ENCODE measurements at regions not wholly inside any gene's neighbourhood (a gene's known extent, or its start where the extent isn't known, plus 50 kb on each side); places are given as distances from the start of the nearest gene placed in this dataset.

GRCh38 chr15:38672273-38672672, 107.7 kb upstream of the RASGRP1 start:
- no peak overlapping the region for H3K4me2 ChIP-seq (ENCODE audit: insufficient read depth, low read length)
- no peak for TF ChIP-seq CTCF (IDR thresholded peaks at IDR 0.05; ENCODE audit: extremely low read depth, low read depth, low read length)
- H4K20me1 ChIP-seq (ENCODE audit: insufficient read depth, low read length), result no peaks in the 10 kb centered on the region
- H3K9me3 ChIP-seq (ENCODE audit: low read depth, low read length), result no peaks in the 10 kb centered on the region
- no peak overlapping the region for H3K27ac ChIP-seq (ENCODE audit: low read depth, low read length)
- H3K4me1 ChIP-seq (ENCODE audit: insufficient read depth, low read length), result no peaks in the 10 kb centered on the region
- no peaks in the 10 kb centered on the region for H3K79me2 ChIP-seq (ENCODE audit: insufficient read depth, low read length)
- no peak overlapping the region for H2AFZ ChIP-seq (ENCODE audit: low read length)
- H3K36me3 ChIP-seq (ENCODE audit: insufficient read depth, low read length), result no peaks in the 10 kb centered on the region
- no peak overlapping the region for H3K4me3 ChIP-seq (ENCODE audit: insufficient read depth, low read length)
- H3K27me3 ChIP-seq (ENCODE audit: insufficient read depth, low read length), result peaks cover 40% of the 10 kb centered on the region
- DNase-seq (ENCODE audit: insufficient read length, low spot score, missing footprints), result no peak

- Histone ChIP-seq H2AFZ (ENCODE audit: low read length) (no peak overlapping the region), H3K27me3 (ENCODE audit: insufficient read depth, low read length) (peaks cover 41% of the 10 kb centered on the region), H4K20me1 (ENCODE audit: insufficient read depth, low read length) (no peaks in the 10 kb centered on the region), H3K27ac (ENCODE audit: low read depth, low read length) (no peak overlapping the region), H3K79me2 (ENCODE audit: insufficient read depth, low read length) (no peaks in the 10 kb centered on the region), H3K4me3 (ENCODE audit: insufficient read depth, low read length) (no peak overlapping the region), H3K4me2 (ENCODE audit: insufficient read depth, low read length) (no peak overlapping the region), H3K4me1 (ENCODE audit: insufficient read depth, low read length) (no peaks in the 10 kb centered on the region), H3K9me3 (ENCODE audit: low read depth, low read length) (no peaks in the 10 kb centered on the region), H3K36me3 (ENCODE audit: insufficient read depth, low read length) (no peaks in the 10 kb centered on the region)
- no peak for DNase-seq (ENCODE audit: insufficient read length, low spot score, missing footprints)
- no peak for TF ChIP-seq CTCF (IDR thresholded peaks at IDR 0.05; ENCODE audit: extremely low read depth, low read depth, low read length)
Observed at GRCh38 chr15:38672814-38673670, 108.4 kb upstream of the RASGRP1 start.

- Histone ChIP-seq H3K36me3 (ENCODE audit: insufficient read depth, low read length) (no peaks in the 10 kb centered on the region), H4K20me1 (ENCODE audit: insufficient read depth, low read length) (no peaks in the 10 kb centered on the region), H3K9me3 (ENCODE audit: low read depth, low read length) (no peaks in the 10 kb centered on the region), H2AFZ (ENCODE audit: low read length) (no peak overlapping the region), H3K27ac (ENCODE audit: low read depth, low read length) (no peak overlapping the region), H3K4me3 (ENCODE audit: insufficient read depth, low read length) (no peak overlapping the region), H3K4me1 (ENCODE audit: insufficient read depth, low read length) (no peaks in the 10 kb centered on the region), H3K79me2 (ENCODE audit: insufficient read depth, low read length) (no peaks in the 10 kb centered on the region), H3K27me3 (ENCODE audit: insufficient read depth, low read length) (peaks cover 40% of the 10 kb centered on the region), H3K4me2 (ENCODE audit: insufficient read depth, low read length) (no peak overlapping the region)
- no peak for DNase-seq (ENCODE audit: insufficient read length, low spot score, missing footprints)
- no peak for TF ChIP-seq CTCF (IDR thresholded peaks at IDR 0.05; ENCODE audit: extremely low read depth, low read depth, low read length)
Observed at GRCh38 chr15:38674448-38674847, 109.8 kb upstream of the RASGRP1 start.

GRCh38 chr15:38678281-38678680, 113.7 kb upstream of the RASGRP1 start:
- Histone ChIP-seq H3K9me3 (ENCODE audit: low read depth, low read length) (no peaks in the 10 kb centered on the region), H3K36me3 (ENCODE audit: insufficient read depth, low read length) (no peaks in the 10 kb centered on the region), H3K79me2 (ENCODE audit: insufficient read depth, low read length) (no peaks in the 10 kb centered on the region), H4K20me1 (ENCODE audit: insufficient read depth, low read length) (no peaks in the 10 kb centered on the region), H3K4me2 (ENCODE audit: insufficient read depth, low read length) (no peak overlapping the region), H3K4me3 (ENCODE audit: insufficient read depth, low read length) (no peak overlapping the region), H3K27me3 (ENCODE audit: insufficient read depth, low read length) (peaks cover 38% of the 10 kb centered on the region), H3K27ac (ENCODE audit: low read depth, low read length) (no peak overlapping the region), H3K4me1 (ENCODE audit: insufficient read depth, low read length) (no peaks in the 10 kb centered on the region), H2AFZ (ENCODE audit: low read length) (no peak overlapping the region)
- no peak for DNase-seq (ENCODE audit: insufficient read length, low spot score, missing footprints)
- no peak for TF ChIP-seq CTCF (IDR thresholded peaks at IDR 0.05; ENCODE audit: extremely low read depth, low read depth, low read length)

All from osteoblast (primary cell).